Putamen (tissue), 1 donor: ENCODE measurements at regions not wholly inside any gene's neighbourhood (a gene's known extent, or its start where the extent isn't known, plus 50 kb on each side); places are given as distances from the start of the nearest gene placed in this dataset.
"Not testable (repeated sequence)": the region's sequence is repeated elsewhere in the genome, so short reads cannot be mapped to it uniquely, and the experiment has no call there.

Experiments used
- DNase-seq: peaks from one replicate; pipeline ENCODE4 v3.0.0-alpha.2; 2016; ENCODE audit warnings: low spot score

GRCh38 chr7:104264285-104264684 lies 56.5 kb upstream of the ORC5 start:
- DNase-seq, result no peak

- peak; percentile 8 for DNase-seq
Observed at GRCh38 chr7:104267701-104268368, 60.0 kb upstream of the ORC5 start.

- DNase-seq, result no peak
Observed at GRCh38 chr7:104271948-104272347, 56.5 kb upstream of the LHFPL3 start.

- DNase-seq, result peak; percentile 46
Observed at GRCh38 chr7:104272767-104273384, 55.5 kb upstream of the LHFPL3 start.

GRCh38 chr7:104275900-104276299 lies 52.5 kb upstream of the LHFPL3 start:
- DNase-seq, result peak; percentile 58

- DNase-seq, result not testable (repeated sequence)
Observed at GRCh38 chr7:104276730-104277129, 51.7 kb upstream of the LHFPL3 start.
